Neural progenitor cell (in vitro differentiated cells): ENCODE measurements at regions not wholly inside any gene's neighbourhood (a gene's known extent, or its start where the extent isn't known, plus 50 kb on each side); places are given as distances from the start of the nearest gene placed in this dataset.

Experiments
- EZH2 ChIP-seq: fragments of 200-600 bp; sonication (generic); IDR thresholded peaks from 2 replicates; pipeline ENCODE4 v1.6.1; 2017; ENCODE audit warnings: antibody characterized with exemption, mild to moderate bottlenecking, moderate library complexity
- EZH2phosphoT487 ChIP-seq: fragments of 200-600 bp; sonication (generic); IDR thresholded peaks from 2 replicates; pipeline ENCODE4 v1.6.1; 2017; ENCODE audit warnings: antibody characterized with exemption
- TF ChIP-seq, protein P1 (sequence below): fragments of 200-600 bp; sonication (generic); IDR thresholded peaks from 2 replicates; pipeline ENCODE4 v1.5.1; 2017; ENCODE audit warnings: antibody characterized with exemption, mild to moderate bottlenecking

DNA sequence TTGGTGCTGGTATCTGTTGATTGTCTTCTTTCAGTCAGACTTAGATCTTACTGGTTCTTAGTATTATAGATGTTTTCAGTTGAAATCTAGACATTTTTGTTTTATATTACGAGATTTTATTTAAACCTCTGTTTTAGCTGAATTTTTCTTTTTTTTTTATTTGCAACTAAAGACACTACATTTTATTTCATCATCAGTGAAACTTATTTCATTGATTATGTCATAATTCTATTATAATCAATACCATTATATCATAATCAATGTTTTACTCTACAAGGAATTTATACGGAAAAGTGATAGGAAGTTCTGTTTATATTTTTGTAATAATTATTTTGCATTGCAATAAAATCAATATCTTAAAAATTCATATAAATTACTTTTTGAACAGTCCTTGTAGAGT lies 477.4 kb upstream of the MDFIC2 start:
- TF ChIP-seq, protein P1, sequence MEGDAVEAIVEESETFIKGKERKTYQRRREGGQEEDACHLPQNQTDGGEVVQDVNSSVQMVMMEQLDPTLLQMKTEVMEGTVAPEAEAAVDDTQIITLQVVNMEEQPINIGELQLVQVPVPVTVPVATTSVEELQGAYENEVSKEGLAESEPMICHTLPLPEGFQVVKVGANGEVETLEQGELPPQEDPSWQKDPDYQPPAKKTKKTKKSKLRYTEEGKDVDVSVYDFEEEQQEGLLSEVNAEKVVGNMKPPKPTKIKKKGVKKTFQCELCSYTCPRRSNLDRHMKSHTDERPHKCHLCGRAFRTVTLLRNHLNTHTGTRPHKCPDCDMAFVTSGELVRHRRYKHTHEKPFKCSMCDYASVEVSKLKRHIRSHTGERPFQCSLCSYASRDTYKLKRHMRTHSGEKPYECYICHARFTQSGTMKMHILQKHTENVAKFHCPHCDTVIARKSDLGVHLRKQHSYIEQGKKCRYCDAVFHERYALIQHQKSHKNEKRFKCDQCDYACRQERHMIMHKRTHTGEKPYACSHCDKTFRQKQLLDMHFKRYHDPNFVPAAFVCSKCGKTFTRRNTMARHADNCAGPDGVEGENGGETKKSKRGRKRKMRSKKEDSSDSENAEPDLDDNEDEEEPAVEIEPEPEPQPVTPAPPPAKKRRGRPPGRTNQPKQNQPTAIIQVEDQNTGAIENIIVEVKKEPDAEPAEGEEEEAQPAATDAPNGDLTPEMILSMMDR, result no peak
- TF ChIP-seq EZH2phosphoT487, result no peak
- TF ChIP-seq EZH2, result no peak
